Activated B cell treated with CpG ODN at 0.5 μM for 24 hours (primary cell): ENCODE measurements at regions not wholly inside any gene's neighbourhood (a gene's known extent, or its start where the extent isn't known, plus 50 kb on each side); places are given as distances from the start of the nearest gene placed in this dataset.

ENCODE experiments used
- ATAC-seq: fragments of 200-7000 bp; cut with Tn5 transposase; one replicate; pipeline ENCODE4 v1.10.0; 2021; ENCODE audit warnings: low read depth, mild to moderate bottlenecking, moderate library complexity
- CTCF ChIA-PET: fragments of 350-600 bp; sonication (Branson Sonifier 250); formaldehyde crosslinking; loops from one replicate; lab custom pipeline; 2021; ENCODE audit warnings: antibody characterized with exemption; lab: Charles Lee
- POLR2A ChIA-PET: fragments of 350-600 bp; sonication (Branson Sonifier 250); formaldehyde crosslinking; loops from one replicate; lab custom pipeline; 2021; ENCODE audit warnings: antibody characterized with exemption; lab: Charles Lee
- DNase-seq: peaks from one replicate; pipeline ENCODE4 v3.0.0; 2022
- H3K27ac Mint-ChIP-seq: one replicate; pipeline ENCODE4 v1.8.0; 2020; ENCODE audit warnings: mixed read lengths
- H3K27me3 Mint-ChIP-seq: one replicate; pipeline ENCODE4 v1.8.0; 2021; ENCODE audit warnings: mixed read lengths
- H3K36me3 Mint-ChIP-seq: one replicate; pipeline ENCODE4 v1.8.0; 2021; ENCODE audit warnings: low read depth, mixed read lengths
- H3K4me1 Mint-ChIP-seq: one replicate; pipeline ENCODE4 v1.8.0; 2021; ENCODE audit warnings: mixed read lengths
- H3K4me3 Mint-ChIP-seq: one replicate; pipeline ENCODE4 v1.8.0; 2020; ENCODE audit warnings: mild to moderate bottlenecking, mixed read lengths
- H3K9me3 Mint-ChIP-seq: one replicate; pipeline ENCODE4 v1.8.0; 2020; ENCODE audit warnings: mixed read lengths
- intact Hi-C: fragments of 100-400 bp; cut with micrococcal nuclease; formaldehyde crosslinking; loops from one replicate; pipeline ENCODE4 v1.15.1; 2024
- TF ChIP-seq, protein P1 (sequence below): fragments of 200-600 bp; IDR thresholded peaks from one replicate; pipeline ENCODE4 v1.8.0; 2022; ENCODE audit warnings: antibody characterized with exemption, mild to moderate bottlenecking

GRCh38 chr6:19772891-19773290 is 64.3 kb upstream of the ID4 start:
- ChIA-PET POLR2A (no interaction called here), CTCF (no interaction called here)
- TF ChIP-seq, protein P1, sequence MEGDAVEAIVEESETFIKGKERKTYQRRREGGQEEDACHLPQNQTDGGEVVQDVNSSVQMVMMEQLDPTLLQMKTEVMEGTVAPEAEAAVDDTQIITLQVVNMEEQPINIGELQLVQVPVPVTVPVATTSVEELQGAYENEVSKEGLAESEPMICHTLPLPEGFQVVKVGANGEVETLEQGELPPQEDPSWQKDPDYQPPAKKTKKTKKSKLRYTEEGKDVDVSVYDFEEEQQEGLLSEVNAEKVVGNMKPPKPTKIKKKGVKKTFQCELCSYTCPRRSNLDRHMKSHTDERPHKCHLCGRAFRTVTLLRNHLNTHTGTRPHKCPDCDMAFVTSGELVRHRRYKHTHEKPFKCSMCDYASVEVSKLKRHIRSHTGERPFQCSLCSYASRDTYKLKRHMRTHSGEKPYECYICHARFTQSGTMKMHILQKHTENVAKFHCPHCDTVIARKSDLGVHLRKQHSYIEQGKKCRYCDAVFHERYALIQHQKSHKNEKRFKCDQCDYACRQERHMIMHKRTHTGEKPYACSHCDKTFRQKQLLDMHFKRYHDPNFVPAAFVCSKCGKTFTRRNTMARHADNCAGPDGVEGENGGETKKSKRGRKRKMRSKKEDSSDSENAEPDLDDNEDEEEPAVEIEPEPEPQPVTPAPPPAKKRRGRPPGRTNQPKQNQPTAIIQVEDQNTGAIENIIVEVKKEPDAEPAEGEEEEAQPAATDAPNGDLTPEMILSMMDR, result no peak
- Mint-ChIP-seq H3K36me3 (no peaks in the 10 kb centered on the region), H3K4me3 (no peak overlapping the region), H3K4me1 (no peaks in the 10 kb centered on the region), H3K9me3 (peaks cover 8% of the 10 kb centered on the region), H3K27ac (no peak overlapping the region), H3K27me3 (no peaks in the 10 kb centered on the region)
- DNase-seq (no peak), ATAC-seq (no peak)
- intact Hi-C loops, result no loop called here

DNA sequence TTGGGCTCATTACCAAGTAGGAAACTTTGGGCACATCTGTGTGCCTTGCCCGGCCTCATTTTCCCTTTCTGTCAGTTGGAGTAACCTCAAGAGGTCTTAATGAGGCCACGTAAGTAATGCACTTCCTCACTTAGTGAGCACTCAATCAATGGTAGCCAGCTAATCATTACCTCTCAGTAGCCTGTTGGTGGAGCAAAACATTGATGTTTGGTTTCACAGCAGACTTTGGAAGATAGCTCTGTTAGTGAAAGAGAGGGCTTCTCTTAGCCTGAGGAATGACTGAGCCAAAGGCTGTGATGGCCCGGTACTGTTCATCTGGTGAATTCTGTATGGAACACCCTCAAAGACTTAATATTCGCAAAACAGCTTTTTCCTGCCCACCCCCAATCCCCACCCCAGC is 55.9 kb upstream of the ID4 start:
- peaks cover 5% of the 10 kb centered on the region for H3K9me3 Mint-ChIP-seq
- POLR2A ChIA-PET, result no interaction called here
- no peaks in the 10 kb centered on the region for H3K36me3 Mint-ChIP-seq
- TF ChIP-seq, protein P1, result no peak
- H3K4me3 Mint-ChIP-seq, result no peak overlapping the region
- intact Hi-C loops, result no loop called here
- ATAC-seq, result no peak
- H3K4me1 Mint-ChIP-seq, result no peaks in the 10 kb centered on the region
- CTCF ChIA-PET, result no interaction called here
- no peak overlapping the region for H3K27ac Mint-ChIP-seq
- H3K27me3 Mint-ChIP-seq, result no peaks in the 10 kb centered on the region
- DNase-seq, result no peak

DNA sequence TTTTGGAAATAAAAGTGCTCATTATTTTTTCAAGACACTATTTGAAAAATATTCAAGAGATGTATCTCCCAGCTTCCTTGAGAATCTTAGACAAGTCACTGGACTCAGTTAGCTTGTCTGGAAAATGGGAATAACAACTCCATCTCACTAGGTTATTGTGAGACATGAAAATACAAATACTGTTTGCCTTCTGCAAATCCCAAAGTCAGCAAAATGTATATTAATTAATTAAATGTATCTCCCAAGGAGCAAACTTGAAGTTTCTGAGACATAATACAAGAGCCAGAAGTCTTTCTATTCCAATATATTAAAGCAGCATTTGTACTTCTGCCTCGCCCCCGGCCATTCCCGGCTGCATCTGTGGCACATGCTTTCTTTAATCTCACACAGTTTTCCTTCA is 54.6 kb upstream of the ID4 start:
- H3K9me3 Mint-ChIP-seq, result peaks cover 5% of the 10 kb centered on the region
- TF ChIP-seq, protein P1, result no peak
- DNase-seq, result no peak
- H3K27ac Mint-ChIP-seq, result no peak overlapping the region
- POLR2A ChIA-PET, result no interaction called here
- no peak overlapping the region for H3K4me3 Mint-ChIP-seq
- no peaks in the 10 kb centered on the region for H3K27me3 Mint-ChIP-seq
- intact Hi-C loops, result no loop called here
- H3K36me3 Mint-ChIP-seq, result no peaks in the 10 kb centered on the region
- no peak for ATAC-seq
- no peaks in the 10 kb centered on the region for H3K4me1 Mint-ChIP-seq
- CTCF ChIA-PET, result no interaction called here
